GM12878 (cell line): ENCODE measurements at regions not wholly inside any gene's neighbourhood (a gene's known extent, or its start where the extent isn't known, plus 50 kb on each side); places are given as distances from the start of the nearest gene placed in this dataset.

Experiments
- BCL11A ChIP-seq: IDR thresholded peaks from 2 replicates; pipeline ENCODE4 v1.6.1; 2011; ENCODE audit warnings: low read depth, low read length
- CBX5 ChIP-seq: sonication (generic); IDR thresholded peaks from 2 replicates; pipeline ENCODE4 v1.6.1; 2016; ENCODE audit warnings: low read depth, moderate library complexity, mild to moderate bottlenecking, inconsistent platforms
- ESRRA ChIP-seq: IDR thresholded peaks from 2 replicates; pipeline ENCODE4 v1.6.1; 2012; ENCODE audit warnings: mild to moderate bottlenecking, low read length, improper control_type of control experiment
- FOXM1 ChIP-seq: IDR thresholded peaks from 2 replicates; pipeline ENCODE4 v1.6.1; 2012; ENCODE audit warnings: low read depth, mild to moderate bottlenecking, inconsistent platforms, low read length, moderate library complexity
- HDGF ChIP-seq: fragments of 450-650 bp; IDR thresholded peaks from 2 replicates; pipeline ENCODE4 v1.6.1; 2016; ENCODE audit warnings: antibody characterized with exemption
- JUNB ChIP-seq: IDR thresholded peaks from 2 replicates; pipeline ENCODE4 v1.6.1; 2016; ENCODE audit warnings: antibody characterized with exemption, mild to moderate bottlenecking
- POLR2A ChIP-seq: IDR thresholded peaks from 2 replicates; pipeline ENCODE4 v1.6.1; 2011; ENCODE audit warnings: low read depth, mild to moderate bottlenecking, low read length
- POLR2AphosphoS5 ChIP-seq: IDR thresholded peaks from 2 replicates; pipeline ENCODE4 v1.6.1; 2011; ENCODE audit warnings: mild to moderate bottlenecking, low read length, inconsistent platforms
- RCOR1 ChIP-seq: conservative IDR thresholded peaks from 2 replicates; pipeline ENCODE4 v1.6.1; 2012; ENCODE audit warnings: low read depth, low read length, improper control_type of control experiment
- SREBF1 ChIP-seq: IDR thresholded peaks from 2 replicates; pipeline ENCODE4 v1.6.1; 2012; ENCODE audit warnings: mild to moderate bottlenecking, low read length
- TAF1 ChIP-seq: IDR thresholded peaks from 2 replicates; pipeline ENCODE4 v1.6.1; 2011; ENCODE audit warnings: mild to moderate bottlenecking, low read depth, low read length, borderline replicate concordance
- TF ChIP-seq, protein P1 (sequence below), 3 experiments: IDR thresholded peaks in 2 of 3; conservative IDR thresholded peaks in 1 of 3; 2 replicates each; pipeline ENCODE4 v1.5.1; 2011; ENCODE audit warnings: low read depth in 3 of 3, low read length in 3 of 3, mild to moderate bottlenecking in 3 of 3, control low read depth in 2 of 3, moderate library complexity in 2 of 3, inconsistent platforms in 1 of 3, mixed read lengths in 1 of 3; ENCODE audit not compliant: control insufficient read depth in 2 of 3, insufficient read depth in 1 of 3; ENCODE audit errors: extremely low read depth in 1 of 3
- TF ChIP-seq, protein P2 (sequence below): fragments of 450-650 bp; IDR thresholded peaks from 2 replicates; pipeline ENCODE4 v1.6.1; 2017; ENCODE audit warnings: mild to moderate bottlenecking, low read depth, inconsistent platforms; ENCODE audit not compliant: poor library complexity, severe bottlenecking

DNA sequence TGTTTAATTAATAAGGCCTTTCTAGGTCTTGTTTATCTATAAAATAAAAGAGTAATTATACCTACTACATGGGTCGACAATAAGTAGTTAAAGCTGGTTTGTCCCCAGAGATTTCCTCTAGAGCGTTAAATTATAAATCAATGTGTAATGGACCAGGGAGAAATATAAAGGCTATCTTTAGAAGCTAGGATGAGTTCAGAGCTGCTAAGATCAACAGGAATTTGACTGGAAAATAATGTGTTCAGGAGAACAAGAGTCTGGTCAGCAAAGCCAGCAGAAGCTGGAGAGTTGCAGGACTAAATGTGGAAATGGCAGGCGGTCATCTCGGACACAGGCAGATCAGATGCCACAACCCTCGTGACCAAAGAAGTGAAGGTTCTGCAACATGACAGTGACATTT is 428.8 kb downstream of the EPM2A start:
- no peak for TF ChIP-seq ESRRA
- TF ChIP-seq, protein P1, sequence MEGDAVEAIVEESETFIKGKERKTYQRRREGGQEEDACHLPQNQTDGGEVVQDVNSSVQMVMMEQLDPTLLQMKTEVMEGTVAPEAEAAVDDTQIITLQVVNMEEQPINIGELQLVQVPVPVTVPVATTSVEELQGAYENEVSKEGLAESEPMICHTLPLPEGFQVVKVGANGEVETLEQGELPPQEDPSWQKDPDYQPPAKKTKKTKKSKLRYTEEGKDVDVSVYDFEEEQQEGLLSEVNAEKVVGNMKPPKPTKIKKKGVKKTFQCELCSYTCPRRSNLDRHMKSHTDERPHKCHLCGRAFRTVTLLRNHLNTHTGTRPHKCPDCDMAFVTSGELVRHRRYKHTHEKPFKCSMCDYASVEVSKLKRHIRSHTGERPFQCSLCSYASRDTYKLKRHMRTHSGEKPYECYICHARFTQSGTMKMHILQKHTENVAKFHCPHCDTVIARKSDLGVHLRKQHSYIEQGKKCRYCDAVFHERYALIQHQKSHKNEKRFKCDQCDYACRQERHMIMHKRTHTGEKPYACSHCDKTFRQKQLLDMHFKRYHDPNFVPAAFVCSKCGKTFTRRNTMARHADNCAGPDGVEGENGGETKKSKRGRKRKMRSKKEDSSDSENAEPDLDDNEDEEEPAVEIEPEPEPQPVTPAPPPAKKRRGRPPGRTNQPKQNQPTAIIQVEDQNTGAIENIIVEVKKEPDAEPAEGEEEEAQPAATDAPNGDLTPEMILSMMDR (IDR thresholded peaks at IDR 0.05 in 2 of 3, conservative IDR thresholded peaks at IDR 0.05 in 1 of 3; ENCODE audit: control insufficient read depth in 2 of 3, extremely low read depth in 1 of 3, insufficient read depth in 1 of 3, low read depth in 3 of 3, low read length in 3 of 3): no peak
- TF ChIP-seq FOXM1: no peak
- TF ChIP-seq HDGF: no peak
- no peak for TF ChIP-seq SREBF1
- no peak for TF ChIP-seq RCOR1
- no peak for TF ChIP-seq POLR2A
- TF ChIP-seq CBX5: no peak
- TF ChIP-seq JUNB: no peak
- TF ChIP-seq TAF1: no peak
- no peak for TF ChIP-seq BCL11A
- TF ChIP-seq, protein P2, sequence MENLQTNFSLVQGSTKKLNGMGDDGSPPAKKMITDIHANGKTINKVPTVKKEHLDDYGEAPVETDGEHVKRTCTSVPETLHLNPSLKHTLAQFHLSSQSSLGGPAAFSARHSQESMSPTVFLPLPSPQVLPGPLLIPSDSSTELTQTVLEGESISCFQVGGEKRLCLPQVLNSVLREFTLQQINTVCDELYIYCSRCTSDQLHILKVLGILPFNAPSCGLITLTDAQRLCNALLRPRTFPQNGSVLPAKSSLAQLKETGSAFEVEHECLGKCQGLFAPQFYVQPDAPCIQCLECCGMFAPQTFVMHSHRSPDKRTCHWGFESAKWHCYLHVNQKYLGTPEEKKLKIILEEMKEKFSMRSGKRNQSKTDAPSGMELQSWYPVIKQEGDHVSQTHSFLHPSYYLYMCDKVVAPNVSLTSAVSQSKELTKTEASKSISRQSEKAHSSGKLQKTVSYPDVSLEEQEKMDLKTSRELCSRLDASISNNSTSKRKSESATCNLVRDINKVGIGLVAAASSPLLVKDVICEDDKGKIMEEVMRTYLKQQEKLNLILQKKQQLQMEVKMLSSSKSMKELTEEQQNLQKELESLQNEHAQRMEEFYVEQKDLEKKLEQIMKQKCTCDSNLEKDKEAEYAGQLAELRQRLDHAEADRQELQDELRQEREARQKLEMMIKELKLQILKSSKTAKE: no peak
- TF ChIP-seq POLR2AphosphoS5: no peak
